Upper lobe of left lung (tissue), 4 donors: ENCODE measurements at regions not wholly inside any gene's neighbourhood (a gene's known extent, or its start where the extent isn't known, plus 50 kb on each side); places are given as distances from the start of the nearest gene placed in this dataset.

Source experiments
- CTCF ChIP-seq, 6 experiments: fragments of 450-650 bp in 4 of 6; fragments of 200-600 bp in 2 of 6; sonication (generic) in 2 of 6; IDR thresholded peaks; one replicate each; pipeline ENCODE4 v1.5.1; 2016 to 2019; ENCODE audit warnings: antibody characterized with exemption in 6 of 6
- POLR2AphosphoS5 ChIP-seq, 2 donors: sonication (generic); formaldehyde crosslinking; IDR thresholded peaks; one replicate each; pipeline ENCODE4 v1.5.1; 2017; ENCODE audit warnings: antibody characterized with exemption in 2 of 2

DNA sequence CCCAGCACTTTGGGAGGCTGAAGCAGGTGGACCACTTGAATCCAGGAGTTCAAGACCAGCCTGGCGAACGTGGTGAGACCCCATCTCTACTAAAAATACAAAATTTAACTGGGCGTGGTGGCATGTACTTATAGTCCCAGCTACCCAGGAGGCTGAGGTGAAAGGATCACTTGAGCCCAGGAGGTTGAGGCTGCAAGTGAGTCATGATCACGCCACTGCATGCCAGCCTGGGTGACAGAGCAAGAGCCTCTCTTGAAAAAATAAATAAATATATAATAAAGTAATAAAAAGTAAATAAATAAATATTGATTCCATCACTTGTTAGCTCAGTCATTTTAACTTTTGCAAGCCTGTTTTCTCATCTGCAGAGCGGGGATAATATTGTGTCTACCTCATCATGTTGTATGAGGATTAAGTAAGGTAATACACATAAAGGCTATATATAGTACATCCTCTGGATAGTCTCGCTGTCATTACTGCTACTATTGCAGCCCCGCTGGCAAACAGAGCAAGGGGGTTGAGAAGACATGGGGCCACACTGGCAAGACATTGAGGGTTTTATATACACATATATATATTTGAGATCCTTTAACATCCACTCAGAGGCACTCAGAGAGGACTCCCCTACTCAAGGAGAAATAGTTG lies 210.9 kb downstream of the C9orf152 start:
- no peak for TF ChIP-seq CTCF (IDR thresholded peaks at IDR 0.05)
- no peak for TF ChIP-seq POLR2AphosphoS5 (IDR thresholded peaks at IDR 0.05)
